CD4-positive, CD25-positive, alpha-beta regulatory T cell (primary cell): ENCODE measurements at regions not wholly inside any gene's neighbourhood (a gene's known extent, or its start where the extent isn't known, plus 50 kb on each side); places are given as distances from the start of the nearest gene placed in this dataset.

ENCODE experiments used
- ATAC-seq, 2 donors: fragments of 150-1000 bp; cut with Tn5 transposase; one replicate each; pipeline ENCODE4 v1.10.0; 2021; ENCODE audit warnings: low read depth in 2 of 2, moderate number of reproducible peaks in 2 of 2, moderate library complexity in 1 of 2
- DNase-seq, 3 donors: peaks; one replicate each; pipeline versions ENCODE4 v3.0.0 to v3.0.0-alpha.2; 2012 to 2022; ENCODE audit warnings: mixed read lengths in 1 of 3
- H3K27ac ChIP-seq: one replicate; pipeline ENCODE4 v1.7.0; 2013; ENCODE audit warnings: mild to moderate bottlenecking, low read length; ENCODE audit not compliant: insufficient read depth, poor library complexity, severe bottlenecking
- H3K27me3 ChIP-seq: one replicate; pipeline ENCODE4 v1.7.0; 2013; ENCODE audit warnings: low read length; ENCODE audit not compliant: control insufficient read depth, insufficient read depth
- H3K36me3 ChIP-seq: one replicate; pipeline ENCODE4 v1.7.0; 2013; ENCODE audit warnings: mild to moderate bottlenecking, low read length, moderate library complexity; ENCODE audit not compliant: control insufficient read depth, insufficient read depth
- H3K4me1 ChIP-seq: 2 replicates; pipeline ENCODE4 v1.7.0; 2013; ENCODE audit warnings: mild to moderate bottlenecking, low read length; ENCODE audit not compliant: insufficient read depth, control insufficient read depth, poor library complexity, severe bottlenecking
- H3K4me3 ChIP-seq: one replicate; pipeline ENCODE4 v1.7.0; 2013; ENCODE audit warnings: low read depth, mild to moderate bottlenecking, low read length, moderate library complexity
- H3K9me3 ChIP-seq, 2 experiments: 1 replicate in 1 of 2; 2 replicates in 1 of 2; pipeline ENCODE4 v1.7.0; 2013; ENCODE audit warnings: low read length in 2 of 2, mild to moderate bottlenecking in 1 of 2, moderate library complexity in 1 of 2; ENCODE audit not compliant: control insufficient read depth in 2 of 2
- H3K27ac Mint-ChIP-seq, 3 donors: one replicate each; pipeline ENCODE4 v1.8.0; 2020 to 2022; ENCODE audit warnings: mild to moderate bottlenecking in 3 of 3, mixed read lengths in 3 of 3, moderate library complexity in 2 of 3
- H3K27me3 Mint-ChIP-seq: one replicate; pipeline ENCODE4 v1.8.0; 2022; ENCODE audit warnings: mild to moderate bottlenecking, mixed read lengths
- H3K36me3 Mint-ChIP-seq: one replicate; pipeline ENCODE4 v1.8.0; 2020; ENCODE audit warnings: mixed read lengths
- H3K4me1 Mint-ChIP-seq, 4 donors: one replicate each; pipeline ENCODE4 v1.8.0; 2020 to 2022; ENCODE audit warnings: mixed read lengths in 4 of 4, mild to moderate bottlenecking in 1 of 4
- H3K4me3 Mint-ChIP-seq, 4 donors: one replicate each; pipeline ENCODE4 v1.8.0; 2020 to 2022; ENCODE audit warnings: mild to moderate bottlenecking in 4 of 4, mixed read lengths in 4 of 4, moderate library complexity in 3 of 4
- H3K9me3 Mint-ChIP-seq, 7 donors: one replicate each; pipeline ENCODE4 v1.8.0; 2020 to 2022; ENCODE audit warnings: mixed read lengths in 7 of 7, mild to moderate bottlenecking in 3 of 7, moderate library complexity in 2 of 7

DNA sequence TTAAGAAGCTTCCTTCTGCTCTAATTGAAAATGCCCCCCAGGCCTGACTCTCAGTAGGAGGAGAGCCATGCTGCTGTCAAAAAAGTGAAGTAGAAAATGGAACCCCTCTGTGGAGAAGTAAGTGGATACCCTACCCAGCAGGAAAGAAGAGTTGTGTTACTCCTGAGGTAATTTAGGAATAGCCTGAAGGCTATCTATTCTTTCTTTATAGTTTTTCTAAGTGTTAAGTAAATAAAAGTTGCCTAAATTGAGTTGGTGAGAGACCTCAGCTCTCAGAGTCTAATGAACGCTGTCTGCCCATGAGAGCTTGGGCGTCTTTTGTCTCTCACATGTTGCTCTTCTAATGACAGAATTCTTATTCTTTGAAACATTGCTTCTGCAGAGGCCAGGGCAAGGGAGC lies 116.2 kb downstream of the NSUN3 start:
- Mint-ChIP-seq H3K27ac (no peak overlapping the region), H3K4me1 (no peaks in the 10 kb centered on the region), H3K27me3 (peaks cover 5% of the 10 kb centered on the region), H3K4me3 (no peak overlapping the region), H3K36me3 (no peaks in the 10 kb centered on the region), H3K9me3 (no peaks in the 10 kb centered on the region)
- Histone ChIP-seq H3K27ac (no peak overlapping the region), H3K9me3 (no peaks in the 10 kb centered on the region), H3K36me3 (no peaks in the 10 kb centered on the region), H3K4me1 (no peaks in the 10 kb centered on the region), H3K4me3 (no peak overlapping the region), H3K27me3 (no peaks in the 10 kb centered on the region)
- ATAC-seq, result no peak
- no peak for DNase-seq

DNA sequence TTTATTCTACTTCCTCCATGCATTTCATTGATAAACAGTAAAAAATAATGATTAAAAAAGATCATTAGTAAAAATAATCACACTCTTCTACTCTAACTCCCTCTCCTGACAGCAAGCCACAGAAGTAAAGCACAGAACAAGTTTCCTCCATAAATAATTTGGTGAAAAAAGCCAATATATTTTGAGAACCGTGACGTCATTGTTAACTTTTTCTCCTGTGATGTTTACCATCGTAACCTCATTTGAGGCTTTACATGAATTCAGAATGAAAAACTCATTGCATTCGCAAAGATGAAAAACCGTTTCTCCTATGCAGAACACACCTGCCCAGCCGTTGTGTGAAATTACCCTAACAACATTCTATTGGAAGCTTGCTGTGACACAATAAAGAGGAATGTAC lies 120.7 kb downstream of the NSUN3 start:
- no peaks in the 10 kb centered on the region for H3K27me3 ChIP-seq
- H3K36me3 ChIP-seq, result no peaks in the 10 kb centered on the region
- Mint-ChIP-seq H3K27ac (no peak overlapping the region), H3K4me3 (no peak overlapping the region), H3K27me3 (no peaks in the 10 kb centered on the region), H3K36me3 (no peaks in the 10 kb centered on the region), H3K9me3 (peaks cover 0 to 3% (median 0%) of the 10 kb centered on the region in 7 donors), H3K4me1 (no peaks in the 10 kb centered on the region)
- no peaks in the 10 kb centered on the region for H3K4me1 ChIP-seq
- no peak for ATAC-seq
- no peak for DNase-seq
- H3K27ac ChIP-seq, result no peak overlapping the region
- no peaks in the 10 kb centered on the region for H3K9me3 ChIP-seq
- no peak overlapping the region for H3K4me3 ChIP-seq

DNA sequence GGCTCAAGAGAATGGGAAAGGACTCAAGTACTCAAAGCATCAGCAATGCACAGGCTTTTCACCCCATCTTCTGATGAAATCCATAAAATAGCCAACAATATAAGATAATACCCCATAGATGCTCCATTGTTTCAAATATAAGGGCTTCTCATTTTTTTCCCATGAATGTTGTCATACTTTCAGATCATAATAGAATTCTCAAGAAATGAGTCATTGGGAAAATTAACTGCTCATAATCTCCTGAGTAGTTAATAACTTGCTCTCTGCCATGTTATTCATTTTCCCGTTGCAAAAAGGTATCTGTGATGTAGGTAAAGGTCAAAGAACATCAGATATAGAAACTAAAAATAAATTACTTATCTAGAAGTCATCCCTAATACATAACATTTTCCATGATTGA lies 121.9 kb downstream of the NSUN3 start:
- H3K27me3 Mint-ChIP-seq, result no peaks in the 10 kb centered on the region
- no peak overlapping the region for H3K27ac ChIP-seq
- DNase-seq, result no peak
- H3K9me3 Mint-ChIP-seq, result peaks cover 0 to 3% (median 0%) of the 10 kb centered on the region in 7 donors
- H3K36me3 Mint-ChIP-seq, result no peaks in the 10 kb centered on the region
- no peaks in the 10 kb centered on the region for H3K27me3 ChIP-seq
- no peaks in the 10 kb centered on the region for H3K9me3 ChIP-seq
- H3K4me1 Mint-ChIP-seq, result no peaks in the 10 kb centered on the region
- no peak overlapping the region for H3K4me3 Mint-ChIP-seq
- no peaks in the 10 kb centered on the region for H3K36me3 ChIP-seq
- ATAC-seq, result no peak
- H3K27ac Mint-ChIP-seq, result no peak overlapping the region
- H3K4me1 ChIP-seq, result no peaks in the 10 kb centered on the region
- no peak overlapping the region for H3K4me3 ChIP-seq

DNA sequence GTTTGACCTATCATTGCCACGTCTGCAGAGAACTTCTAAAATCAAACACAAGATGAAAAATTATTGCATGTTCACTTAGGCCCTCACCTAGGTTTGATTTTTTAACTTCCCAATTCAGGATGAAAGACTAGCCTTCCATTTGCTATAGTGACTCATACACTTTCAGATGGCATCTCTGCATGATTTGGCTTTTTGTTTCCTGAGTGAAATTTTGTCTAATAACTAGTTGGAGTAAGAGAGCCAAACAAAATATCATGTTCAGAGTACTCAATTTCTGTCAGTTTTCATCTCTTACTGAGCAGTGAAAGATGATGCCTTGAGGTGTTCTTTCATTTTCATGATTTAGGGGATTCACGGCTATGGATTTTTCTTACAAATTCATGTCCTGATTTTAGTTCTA lies 122.9 kb downstream of the NSUN3 start:
- no peak for ATAC-seq

DNA sequence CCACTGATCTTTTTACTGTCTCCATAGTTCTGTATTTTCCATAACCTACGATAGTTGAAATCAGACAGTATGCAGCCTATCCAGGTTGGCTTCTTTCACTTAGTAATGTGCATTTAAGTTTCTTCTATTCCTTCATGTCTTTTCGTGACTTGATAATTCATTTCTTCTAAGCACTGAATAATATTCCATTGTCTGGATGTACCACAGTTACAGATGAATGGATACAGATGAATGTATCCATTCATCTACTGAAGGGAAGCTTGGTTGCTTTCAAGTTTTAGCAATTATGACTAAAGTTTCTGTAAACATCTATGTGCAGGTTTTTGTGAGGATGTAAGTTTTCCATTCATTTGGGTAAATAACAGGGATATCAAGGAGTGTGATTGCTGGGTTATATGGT lies 124.8 kb downstream of the NSUN3 start:
- no peaks in the 10 kb centered on the region for H3K27me3 Mint-ChIP-seq
- Histone ChIP-seq H3K4me3 (no peak overlapping the region), H3K27ac (no peak overlapping the region), H3K27me3 (no peaks in the 10 kb centered on the region), H3K36me3 (no peaks in the 10 kb centered on the region), H3K4me1 (no peaks in the 10 kb centered on the region), H3K9me3 (no peaks in the 10 kb centered on the region)
- no peak overlapping the region for H3K4me3 Mint-ChIP-seq
- no peak overlapping the region for H3K27ac Mint-ChIP-seq
- H3K9me3 Mint-ChIP-seq, result peaks cover 0 to 3% (median 0%) of the 10 kb centered on the region in 7 donors
- H3K4me1 Mint-ChIP-seq, result no peaks in the 10 kb centered on the region
- no peaks in the 10 kb centered on the region for H3K36me3 Mint-ChIP-seq
- ATAC-seq (no peak), DNase-seq (no peak)

More for the DNA sequence above, 122.9 kb downstream of the NSUN3 start:
- Mint-ChIP-seq H3K36me3 (no peaks in the 10 kb centered on the region), H3K27me3 (no peaks in the 10 kb centered on the region), H3K27ac (no peak overlapping the region), H3K4me1 (no peaks in the 10 kb centered on the region), H3K9me3 (peaks cover 0 to 3% (median 0%) of the 10 kb centered on the region in 7 donors), H3K4me3 (no peak overlapping the region)
- H3K27me3 ChIP-seq, result no peaks in the 10 kb centered on the region
- H3K4me3 ChIP-seq, result no peak overlapping the region
- H3K9me3 ChIP-seq, result no peaks in the 10 kb centered on the region
- no peak overlapping the region for H3K27ac ChIP-seq
- no peaks in the 10 kb centered on the region for H3K4me1 ChIP-seq
- DNase-seq, result no peak
- no peaks in the 10 kb centered on the region for H3K36me3 ChIP-seq

DNA sequence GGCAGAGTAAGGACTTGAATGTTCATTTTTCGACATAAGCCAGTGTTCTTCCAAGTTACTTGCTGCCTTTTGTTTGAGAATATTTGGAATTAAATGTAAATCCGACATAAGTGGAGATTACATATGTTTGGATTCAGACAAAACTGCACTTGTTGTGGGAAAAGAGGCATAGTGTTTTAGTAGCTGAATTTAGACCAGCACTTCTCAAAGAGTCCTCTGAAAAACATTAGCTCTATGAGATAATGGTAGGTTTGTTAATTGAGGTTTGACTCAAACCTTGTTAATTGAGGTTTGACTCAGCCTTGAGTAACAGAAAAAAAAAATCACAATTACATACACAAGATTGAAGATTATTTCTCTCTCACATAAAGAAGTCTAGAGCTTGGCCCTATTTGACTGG lies 132.5 kb downstream of the NSUN3 start:
- H3K9me3 ChIP-seq, result no peaks in the 10 kb centered on the region
- ATAC-seq (no peak), DNase-seq (no peak)
- H3K4me3 ChIP-seq, result no peak overlapping the region
- H3K36me3 Mint-ChIP-seq, result no peaks in the 10 kb centered on the region
- no peak overlapping the region for H3K4me3 Mint-ChIP-seq
- peaks cover 0 to 8% (median 3%) of the 10 kb centered on the region in 7 donors for H3K9me3 Mint-ChIP-seq
- H3K27me3 ChIP-seq, result no peaks in the 10 kb centered on the region
- H3K4me1 ChIP-seq, result no peaks in the 10 kb centered on the region
- H3K27me3 Mint-ChIP-seq, result peaks cover 6% of the 10 kb centered on the region
- no peak overlapping the region for H3K27ac ChIP-seq
- no peaks in the 10 kb centered on the region for H3K36me3 ChIP-seq
- no peak overlapping the region for H3K27ac Mint-ChIP-seq
- no peaks in the 10 kb centered on the region for H3K4me1 Mint-ChIP-seq

DNA sequence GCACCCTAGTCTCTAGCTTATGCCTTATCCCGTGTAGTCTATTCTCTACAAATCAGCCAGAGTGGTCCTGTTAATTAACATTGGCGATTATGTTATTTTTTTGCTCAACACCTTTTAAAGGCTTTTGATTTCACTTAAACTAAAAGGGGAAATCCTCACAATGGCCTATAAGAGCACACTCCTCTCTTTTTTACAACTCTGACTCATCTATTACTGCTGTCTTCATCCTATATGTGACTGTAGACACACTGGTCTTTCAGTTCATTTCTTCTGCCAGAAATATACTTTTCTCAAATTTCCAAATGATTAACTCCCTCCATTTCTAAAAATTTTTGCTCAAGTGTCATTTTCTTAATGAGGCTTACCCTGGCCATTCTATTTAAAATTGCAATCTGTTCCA lies 143.4 kb downstream of the NSUN3 start:
- H3K27me3 ChIP-seq, result no peaks in the 10 kb centered on the region
- H3K36me3 ChIP-seq, result no peaks in the 10 kb centered on the region
- H3K27ac ChIP-seq, result no peak overlapping the region
- no peak overlapping the region for H3K4me3 ChIP-seq
- Mint-ChIP-seq H3K4me3 (no peak overlapping the region), H3K27me3 (peaks cover 2% of the 10 kb centered on the region), H3K4me1 (no peaks in the 10 kb centered on the region), H3K9me3 (peaks cover 0 to 7% (median 0%) of the 10 kb centered on the region in 7 donors), H3K36me3 (no peaks in the 10 kb centered on the region), H3K27ac (no peak overlapping the region)
- no peaks in the 10 kb centered on the region for H3K9me3 ChIP-seq
- no peak for DNase-seq
- no peaks in the 10 kb centered on the region for H3K4me1 ChIP-seq
- ATAC-seq, result no peak

DNA sequence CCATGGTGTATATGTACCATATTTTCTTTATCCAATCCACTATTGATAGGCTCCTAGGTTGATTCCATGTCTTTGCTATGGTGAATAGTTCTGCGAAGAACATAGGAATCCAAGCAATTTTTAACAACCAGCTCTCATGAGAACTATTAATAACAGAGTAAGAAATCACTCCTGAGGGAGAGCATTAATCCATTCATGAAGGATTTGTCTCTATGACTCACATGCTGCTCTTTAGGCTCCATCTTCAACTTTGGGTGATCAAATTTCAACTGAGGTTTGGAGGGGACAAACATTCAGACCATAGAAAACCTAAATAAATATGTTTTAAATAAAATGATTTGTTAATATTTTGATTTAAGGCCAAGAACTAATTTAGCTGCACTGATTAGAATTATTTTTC lies 147.4 kb downstream of the NSUN3 start:
- H3K9me3 ChIP-seq, result no peaks in the 10 kb centered on the region
- no peaks in the 10 kb centered on the region for H3K36me3 Mint-ChIP-seq
- H3K27me3 Mint-ChIP-seq, result peaks cover 15% of the 10 kb centered on the region
- H3K4me3 Mint-ChIP-seq, result no peak overlapping the region
- H3K4me1 Mint-ChIP-seq, result no peaks in the 10 kb centered on the region
- H3K9me3 Mint-ChIP-seq, result peaks cover 0 to 5% (median 1%) of the 10 kb centered on the region in 7 donors
- H3K36me3 ChIP-seq, result no peaks in the 10 kb centered on the region
- no peak overlapping the region for H3K4me3 ChIP-seq
- DNase-seq (no peak), ATAC-seq (no peak)
- no peak overlapping the region for H3K27ac Mint-ChIP-seq
- no peaks in the 10 kb centered on the region for H3K4me1 ChIP-seq
- no peak overlapping the region for H3K27ac ChIP-seq
- no peaks in the 10 kb centered on the region for H3K27me3 ChIP-seq
